Heart left ventricle (tissue), 13 donors: ENCODE measurements at regions not wholly inside any gene's neighbourhood (a gene's known extent, or its start where the extent isn't known, plus 50 kb on each side); places are given as distances from the start of the nearest gene placed in this dataset.

Experiments used
- POLR2A ChIP-seq, 2 donors: fragments of 450-650 bp; IDR thresholded peaks; one replicate each; pipeline ENCODE4 v1.6.1; 2017; ENCODE audit warnings: antibody characterized with exemption in 2 of 2, mild to moderate bottlenecking in 2 of 2, moderate library complexity in 2 of 2
- TF ChIP-seq, protein P1 (sequence below), 12 donors: fragments of 200-600 bp; sonication (generic) in 4 of 12; IDR thresholded peaks; one replicate each; pipeline versions ENCODE4 v1.5.0 to v1.8.0; 2018 to 2022; ENCODE audit warnings: antibody characterized with exemption in 12 of 12, mild to moderate bottlenecking in 5 of 12
- donor health status: ischemic (EF 13 %, LVEDD 7.1; RV severe dilation, severe dysfunction).
- donor health status: DM: no; HTN: yes; CAD: no.
- donor health status: DM: no; HTN: no; CAD: no.
- donor health status: ischemic (EF 25% LVEDD 6.9; RV normal size, moderate dysfunction).
- donor health status: ischemic (EF 25% LVEDD 5.7; RV mildly dilated, moderate dysfunction).
- donor health status: ischemic (EF 35%, LVEDD 5.7; RV mildly dilated, moderate dysfunction).
- donor health status: nonischemic (EF 11% LVEDD 7.7; RV severe dilation, severe dysfunction).
- donor health status: DM: yes; HTN: yes; CAD: no.
- donor health status: PGD.
- donor health status: ischemic (EF 29% LVEDD 5.4; RV normal size, mild dysfunction).
- donor health status: nonischemic (EF 23%, LVEDD 6.1; RV moderate dilation, normal function).

GRCh38 chr18:22637787-22638186, 220.1 kb upstream of the CTAGE1 start:
- TF ChIP-seq, protein P1, sequence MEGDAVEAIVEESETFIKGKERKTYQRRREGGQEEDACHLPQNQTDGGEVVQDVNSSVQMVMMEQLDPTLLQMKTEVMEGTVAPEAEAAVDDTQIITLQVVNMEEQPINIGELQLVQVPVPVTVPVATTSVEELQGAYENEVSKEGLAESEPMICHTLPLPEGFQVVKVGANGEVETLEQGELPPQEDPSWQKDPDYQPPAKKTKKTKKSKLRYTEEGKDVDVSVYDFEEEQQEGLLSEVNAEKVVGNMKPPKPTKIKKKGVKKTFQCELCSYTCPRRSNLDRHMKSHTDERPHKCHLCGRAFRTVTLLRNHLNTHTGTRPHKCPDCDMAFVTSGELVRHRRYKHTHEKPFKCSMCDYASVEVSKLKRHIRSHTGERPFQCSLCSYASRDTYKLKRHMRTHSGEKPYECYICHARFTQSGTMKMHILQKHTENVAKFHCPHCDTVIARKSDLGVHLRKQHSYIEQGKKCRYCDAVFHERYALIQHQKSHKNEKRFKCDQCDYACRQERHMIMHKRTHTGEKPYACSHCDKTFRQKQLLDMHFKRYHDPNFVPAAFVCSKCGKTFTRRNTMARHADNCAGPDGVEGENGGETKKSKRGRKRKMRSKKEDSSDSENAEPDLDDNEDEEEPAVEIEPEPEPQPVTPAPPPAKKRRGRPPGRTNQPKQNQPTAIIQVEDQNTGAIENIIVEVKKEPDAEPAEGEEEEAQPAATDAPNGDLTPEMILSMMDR (IDR thresholded peaks at IDR 0.05), result no peak
- no peak for TF ChIP-seq POLR2A (IDR thresholded peaks at IDR 0.05)
